NCI-H2196 (cell line): ENCODE measurements at regions not wholly inside any gene's neighbourhood (a gene's known extent, or its start where the extent isn't known, plus 50 kb on each side); places are given as distances from the start of the nearest gene placed in this dataset.

Experiments used
- DNase-seq: peaks from one replicate; lab custom pipeline; 2025; ENCODE audit not compliant: unreplicated experiment; lab: John Stamatoyannopoulos, UW

GRCh38 chr17:74040291-74040690, 163.2 kb upstream of the RPL38 start:
- DNase-seq, result no peak

- no peak for DNase-seq
Measured at GRCh38 chr17:74040729-74041128, 162.7 kb upstream of the RPL38 start.

- DNase-seq, result no peak
Measured at GRCh38 chr17:74041869-74042640, 161.4 kb upstream of the RPL38 start.

GRCh38 chr17:74042744-74043486, 160.6 kb upstream of the RPL38 start:
- peak; percentile 67 for DNase-seq

GRCh38 chr17:74043976-74044375, 159.5 kb upstream of the RPL38 start:
- no peak for DNase-seq

- DNase-seq, result peak; percentile 71
Measured at GRCh38 chr17:74045608-74046280, 157.7 kb upstream of the RPL38 start.

- DNase-seq, result no peak
Measured at GRCh38 chr17:74049167-74049966, 154.1 kb upstream of the RPL38 start.

- DNase-seq, result no peak
Measured at GRCh38 chr17:74049967-74050458, 153.5 kb upstream of the RPL38 start.

- no peak for DNase-seq
Measured at GRCh38 chr17:74051348-74051747, 152.1 kb upstream of the RPL38 start.

GRCh38 chr17:74052993-74053711, 150.3 kb upstream of the RPL38 start:
- DNase-seq, result no peak

- DNase-seq, result no peak
Measured at GRCh38 chr17:74053712-74054078, 149.8 kb upstream of the RPL38 start.

- no peak for DNase-seq
Measured at GRCh38 chr17:74054249-74054648, 149.2 kb upstream of the RPL38 start.

- no peak for DNase-seq
Measured at GRCh38 chr17:74055508-74056160, 147.8 kb upstream of the RPL38 start.

GRCh38 chr17:74059479-74060240, 143.8 kb upstream of the RPL38 start:
- DNase-seq, result peak; percentile 68

- DNase-seq, result no peak
Measured at GRCh38 chr17:74061758-74062157, 141.7 kb upstream of the RPL38 start.

GRCh38 chr17:74062234-74062633, 141.2 kb upstream of the RPL38 start:
- no peak for DNase-seq

- no peak for DNase-seq
Measured at GRCh38 chr17:74063439-74063838, 140.0 kb upstream of the RPL38 start.

GRCh38 chr17:74070374-74070773, 133.1 kb upstream of the RPL38 start:
- no peak for DNase-seq
